ENCODE measurements at regions not wholly inside any gene's neighbourhood (a gene's known extent, or its start where the extent isn't known, plus 50 kb on each side); places are given as distances from the start of the nearest gene placed in this dataset.
"Not testable (repeated sequence)": the region's sequence is repeated elsewhere in the genome, so short reads cannot be mapped to it uniquely, and the experiment has no call there.

DNA sequence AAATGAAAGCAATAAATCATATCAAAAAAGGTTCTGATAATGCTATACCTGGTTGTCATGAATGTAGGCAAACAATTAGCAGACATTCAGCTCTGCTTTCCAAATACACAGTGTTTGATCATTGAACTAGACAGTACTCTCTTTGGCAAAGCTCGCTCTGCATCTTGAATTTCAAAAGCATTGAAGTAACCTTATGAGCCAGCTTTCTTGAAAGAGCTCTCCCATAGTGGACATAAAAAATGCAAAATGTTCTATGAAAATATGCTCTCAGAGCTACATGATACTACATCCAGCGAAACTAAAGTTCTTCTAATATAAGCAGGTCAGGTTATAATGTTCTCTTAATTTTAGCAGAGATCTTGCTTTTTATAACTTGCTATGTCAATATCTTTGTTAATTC lies 533.4 kb downstream of the CSNK1G3 start:
- no peak for DNase-seq

DNA sequence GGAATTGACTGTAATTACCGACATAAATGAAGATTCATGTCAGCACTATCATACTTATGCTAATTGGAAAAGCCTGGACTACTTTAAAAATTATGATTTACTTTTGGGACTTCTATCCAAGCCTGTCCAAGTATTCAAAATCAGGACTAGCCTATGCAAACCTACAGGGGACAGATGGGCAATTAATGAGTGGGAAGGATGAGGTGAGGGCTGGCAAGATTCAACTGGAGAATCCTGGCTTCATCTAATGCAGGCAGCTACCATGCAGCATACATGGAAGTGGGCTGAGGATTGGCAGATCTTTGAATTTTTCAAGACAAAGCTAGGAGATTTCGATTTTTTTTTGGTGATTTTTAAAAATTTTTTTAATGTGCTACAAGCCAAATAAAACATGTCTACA lies 532.6 kb downstream of the CSNK1G3 start:
- DNase-seq = peak in 1 of 2 experiments; percentile 15

DNA sequence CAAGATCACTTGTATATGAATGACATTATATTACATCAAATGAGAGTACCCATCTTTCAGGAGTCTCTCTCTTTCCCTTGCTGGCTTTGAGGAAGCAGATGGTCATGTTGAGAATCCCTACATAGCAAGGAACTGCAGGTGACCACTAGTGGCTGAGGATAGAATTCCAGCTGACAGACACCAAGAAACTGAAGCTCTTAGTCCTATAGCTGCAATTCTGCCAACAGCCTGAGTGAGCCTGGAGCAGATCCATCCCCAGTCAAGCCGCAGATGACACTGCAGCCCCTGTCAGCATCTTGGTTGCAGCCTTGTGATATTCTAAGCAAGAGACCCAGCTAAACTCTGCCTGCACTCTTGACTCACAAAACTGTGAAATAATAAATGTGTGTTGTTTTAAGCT lies 531.5 kb downstream of the CSNK1G3 start:
- peak; percentile 56 to 70 for DNase-seq

DNA sequence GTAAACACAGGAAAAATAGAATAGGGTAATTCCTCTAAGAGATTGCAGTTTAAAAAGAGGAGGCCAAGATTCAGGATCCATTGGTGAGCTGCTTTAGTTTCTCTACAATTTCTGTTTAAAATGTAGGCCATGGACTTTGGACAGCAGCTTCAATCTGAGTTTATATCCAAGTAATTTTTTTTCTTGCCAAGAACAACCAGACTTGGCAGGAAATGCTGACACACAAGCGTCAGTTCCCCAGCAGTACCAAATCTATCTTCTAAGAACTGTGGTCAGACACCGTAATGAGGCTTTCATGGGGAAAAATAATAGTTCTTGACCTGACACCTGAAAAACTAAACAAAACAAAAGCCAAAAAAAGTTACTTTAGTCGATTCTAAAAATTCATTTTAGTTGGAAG lies 528.8 kb downstream of the CSNK1G3 start:
- DNase-seq = no peak

DNA sequence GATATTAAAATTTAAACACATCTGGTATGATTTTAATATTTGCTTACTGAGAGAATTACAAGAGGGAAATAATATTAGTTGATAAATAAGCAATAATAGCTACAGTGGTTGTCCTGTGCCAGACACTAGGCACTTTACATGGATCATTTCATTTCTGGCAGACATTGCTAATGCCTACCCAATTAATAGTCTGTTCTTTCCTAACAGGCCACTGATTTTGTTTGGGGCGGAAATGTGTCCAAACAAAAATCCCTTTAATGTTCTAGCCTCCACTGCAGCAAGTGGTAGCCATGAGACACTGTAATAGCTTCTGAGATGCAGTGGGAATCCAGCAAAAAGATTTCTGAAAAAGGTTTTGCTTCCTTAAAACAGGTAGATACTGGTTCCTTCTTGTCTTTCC lies 527.4 kb downstream of the CSNK1G3 start:
- no peak for DNase-seq

DNA sequence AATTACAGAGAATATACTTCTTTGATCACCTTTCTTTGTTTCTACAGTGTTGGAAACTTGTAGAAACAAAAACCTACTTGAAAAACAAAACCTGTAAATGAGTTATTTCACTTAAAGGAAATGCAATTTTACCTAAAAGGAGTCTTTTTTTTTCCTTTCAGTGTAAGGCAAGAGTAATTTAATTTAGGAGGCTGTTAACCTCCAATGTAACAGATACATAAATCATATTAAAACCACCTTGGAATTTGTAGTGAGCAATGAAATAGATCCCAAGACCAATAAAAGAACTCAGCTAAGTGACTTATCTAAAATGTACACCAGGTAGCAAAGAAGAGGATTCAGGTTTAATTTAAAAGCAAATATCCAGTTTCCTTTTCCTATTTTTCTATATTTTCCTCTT lies 524.8 kb downstream of the CSNK1G3 start:
- no peak for DNase-seq

DNA sequence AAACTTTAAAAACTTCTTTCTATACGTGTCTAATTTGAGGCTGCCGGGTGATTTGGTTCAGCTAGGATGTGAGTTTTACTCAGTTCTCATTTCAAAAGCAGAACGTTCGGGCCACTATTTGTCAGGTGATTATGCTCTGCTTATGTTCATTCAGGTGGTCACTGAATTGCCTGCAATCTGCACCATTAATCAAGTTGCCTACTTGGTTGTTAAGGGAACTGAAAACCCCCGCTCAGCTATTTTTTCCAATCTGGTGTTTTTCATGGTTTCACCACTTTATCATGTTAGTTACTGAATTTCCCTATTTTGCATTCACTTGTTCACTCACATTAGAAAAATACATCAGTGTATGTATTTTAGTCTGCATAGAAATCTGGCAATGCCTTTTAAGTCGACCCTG lies 523.0 kb downstream of the CSNK1G3 start:
- DNase-seq = no peak

DNA sequence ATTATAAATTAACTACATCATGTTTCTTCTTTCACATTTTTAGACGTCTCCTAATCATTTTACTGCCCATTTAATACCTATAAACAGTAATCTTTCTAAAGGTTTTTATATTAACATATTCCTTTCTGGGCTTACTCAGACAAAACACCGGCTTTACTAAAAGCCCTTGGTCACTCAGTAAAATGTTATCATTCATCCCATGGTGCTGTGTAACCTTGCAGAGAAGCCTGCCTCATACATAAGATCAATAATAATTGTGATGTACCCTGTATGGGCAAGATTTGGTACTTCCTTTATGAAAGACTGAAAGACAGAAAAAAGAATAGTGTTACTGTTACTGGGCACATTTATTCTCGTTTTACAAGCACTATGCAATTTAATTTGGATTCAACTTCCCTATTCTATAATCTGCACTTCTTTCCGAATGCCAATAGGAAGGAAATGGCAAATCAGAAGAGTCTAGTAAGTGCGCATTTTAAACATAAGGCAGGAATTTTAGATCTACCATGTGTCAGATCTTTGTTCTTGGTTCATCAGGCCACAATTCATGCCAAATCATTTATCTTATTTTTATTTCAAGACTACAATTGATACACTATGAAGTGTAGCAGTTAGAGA lies 522.2 kb downstream of the CSNK1G3 start:
- no peak for DNase-seq

DNA sequence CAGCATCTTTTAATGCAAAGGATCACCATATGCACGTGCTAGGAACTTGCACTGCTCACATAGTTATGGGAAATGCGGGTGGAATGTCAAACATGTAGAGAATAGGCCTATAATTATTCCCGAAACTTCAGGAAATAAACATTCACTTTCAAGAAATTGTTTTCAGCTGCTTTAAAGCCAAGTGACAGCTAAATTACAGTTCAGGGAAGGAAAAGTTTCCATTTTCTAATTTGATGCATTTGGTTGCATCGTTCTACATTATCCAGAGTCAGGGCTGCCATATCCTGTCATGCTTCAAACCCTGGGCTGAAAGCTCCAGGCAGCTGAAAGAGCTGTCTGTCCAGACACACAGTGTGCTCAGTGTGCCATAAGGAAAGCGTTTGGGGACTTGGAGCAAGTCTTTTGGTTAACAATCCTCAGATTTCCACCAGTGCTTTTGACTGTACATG lies 518.1 kb downstream of the CSNK1G3 start:
- DNase-seq = no peak

DNA sequence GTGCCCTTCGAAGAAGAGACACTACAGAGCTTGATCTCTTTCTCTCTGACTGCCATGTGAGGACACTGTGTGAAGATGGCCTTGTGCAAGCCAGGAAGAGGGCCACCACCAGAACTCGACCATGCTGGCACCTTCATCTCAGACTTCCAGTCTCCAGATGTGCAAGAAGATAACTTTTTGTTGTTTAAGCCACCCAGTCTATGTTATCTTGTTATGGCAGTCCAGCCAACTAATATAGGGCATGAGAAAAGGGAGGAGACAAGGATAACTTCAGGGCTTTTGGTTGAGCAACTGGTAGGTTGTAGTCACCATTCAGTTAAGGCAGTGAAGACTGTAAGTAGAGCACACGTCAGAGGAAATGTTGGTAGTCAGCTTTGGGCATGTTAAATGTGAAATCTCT lies 515.5 kb downstream of the CSNK1G3 start:
- no peak for DNase-seq

DNA sequence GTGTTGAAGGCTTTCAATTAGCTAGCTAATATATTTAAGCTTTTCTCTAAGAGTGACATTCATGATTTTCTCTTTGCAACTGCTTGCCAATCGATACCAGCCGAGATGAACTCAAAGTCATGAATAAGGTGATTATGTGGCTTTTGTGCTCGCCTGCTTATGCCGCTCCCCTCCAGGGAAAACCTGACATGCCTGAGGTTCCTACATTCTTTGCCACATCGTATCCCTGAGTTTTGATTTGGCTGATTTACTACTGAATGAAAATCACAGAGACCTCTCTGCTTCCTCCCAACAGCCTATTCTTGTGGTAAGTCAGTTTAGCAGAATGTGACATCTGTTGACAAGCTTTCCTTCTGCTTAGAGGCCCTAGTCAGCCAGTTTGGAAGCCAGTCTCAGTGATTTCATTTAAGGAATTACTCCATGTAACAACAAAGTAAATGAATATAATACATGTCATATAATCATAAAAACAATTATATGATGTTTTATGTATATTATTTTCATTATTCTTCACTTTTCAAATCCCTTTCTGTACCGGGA lies 513.4 kb downstream of the CSNK1G3 start:
- DNase-seq = no peak

DNA sequence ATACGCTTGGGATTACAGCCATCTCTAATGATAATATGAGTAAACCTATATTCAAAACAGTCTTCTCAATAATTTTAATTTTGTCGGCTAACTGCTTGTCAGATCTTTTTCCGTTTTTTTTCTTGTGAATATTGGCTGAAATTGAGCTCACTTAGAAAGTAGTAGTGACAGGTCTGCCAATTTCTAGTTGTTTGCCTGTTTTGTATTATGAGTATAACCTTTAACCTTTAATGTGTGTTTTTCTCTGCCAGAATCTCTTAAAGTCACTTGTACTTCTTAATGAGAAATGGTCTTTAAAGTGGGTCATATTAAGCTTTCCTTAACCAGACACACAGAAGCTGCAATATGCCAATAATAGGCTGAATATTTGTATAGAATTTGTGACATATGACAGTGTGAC lies 511.0 kb downstream of the CSNK1G3 start:
- no peak for DNase-seq

DNA sequence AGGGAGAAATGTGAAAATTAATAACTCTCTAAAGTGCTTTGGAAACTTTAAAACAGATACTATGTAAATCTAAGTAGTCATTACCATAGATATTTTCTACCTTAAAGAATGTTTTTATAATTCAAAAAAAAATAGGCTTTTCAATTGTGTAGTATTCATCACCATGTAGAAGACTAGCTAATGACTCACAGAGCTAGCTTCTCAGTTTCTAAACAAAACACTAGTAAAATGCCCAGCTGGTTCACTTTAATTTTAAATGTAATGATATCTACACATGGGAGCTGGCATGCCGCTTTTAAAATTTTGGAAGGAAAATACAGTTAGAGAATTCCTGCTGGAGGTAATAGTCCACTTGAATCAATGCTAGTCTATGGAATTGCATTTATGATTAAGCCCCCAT lies 509.8 kb downstream of the CSNK1G3 start:
- DNase-seq = no peak

DNA sequence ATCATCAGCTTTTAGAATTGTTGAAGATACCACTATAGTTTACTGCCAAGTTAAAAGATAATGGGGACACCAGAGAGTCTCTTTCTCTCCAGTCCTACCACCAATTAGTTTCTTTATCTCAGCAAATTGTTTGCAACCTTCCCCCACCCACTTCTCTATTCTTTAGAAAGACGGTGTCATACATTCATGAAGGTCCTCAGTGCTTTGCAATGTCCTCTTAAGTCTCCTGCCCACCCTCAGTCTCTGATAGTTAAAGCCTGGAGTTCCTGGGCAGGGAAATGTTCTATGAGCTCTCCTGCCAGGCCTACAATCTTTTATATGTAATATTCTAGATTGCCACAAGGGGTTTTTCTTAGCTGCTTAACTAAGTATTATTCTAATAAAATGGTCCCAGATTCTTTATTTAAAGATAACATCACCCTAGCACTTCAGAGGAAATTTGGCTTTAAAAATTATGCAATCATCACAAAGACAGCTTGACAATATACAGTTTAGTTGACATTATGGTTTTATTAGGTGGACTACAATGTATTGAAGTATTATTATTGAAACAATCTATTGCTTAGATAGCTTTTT lies 509.2 kb downstream of the CSNK1G3 start:
- no peak for DNase-seq

DNA sequence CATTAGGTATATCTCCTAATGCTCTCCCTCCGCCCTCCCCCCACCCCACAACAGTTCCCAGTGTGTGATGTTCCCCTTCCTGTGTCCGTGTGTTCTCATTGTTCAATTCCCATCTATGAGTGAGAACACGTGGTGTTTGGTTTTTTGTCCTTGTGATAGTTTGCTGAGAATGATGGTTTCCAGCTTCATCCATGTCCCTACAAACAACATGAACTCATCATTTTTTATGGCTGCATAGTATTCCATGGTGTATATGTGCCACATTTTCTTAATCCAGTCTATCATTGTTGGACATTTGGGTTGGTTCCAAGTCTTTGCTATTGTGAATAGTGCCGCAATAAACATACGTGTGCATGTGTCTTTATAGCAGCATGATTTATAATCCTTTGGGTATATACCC lies 505.3 kb downstream of the CSNK1G3 start:
- not testable (repeated sequence) for DNase-seq

DNA sequence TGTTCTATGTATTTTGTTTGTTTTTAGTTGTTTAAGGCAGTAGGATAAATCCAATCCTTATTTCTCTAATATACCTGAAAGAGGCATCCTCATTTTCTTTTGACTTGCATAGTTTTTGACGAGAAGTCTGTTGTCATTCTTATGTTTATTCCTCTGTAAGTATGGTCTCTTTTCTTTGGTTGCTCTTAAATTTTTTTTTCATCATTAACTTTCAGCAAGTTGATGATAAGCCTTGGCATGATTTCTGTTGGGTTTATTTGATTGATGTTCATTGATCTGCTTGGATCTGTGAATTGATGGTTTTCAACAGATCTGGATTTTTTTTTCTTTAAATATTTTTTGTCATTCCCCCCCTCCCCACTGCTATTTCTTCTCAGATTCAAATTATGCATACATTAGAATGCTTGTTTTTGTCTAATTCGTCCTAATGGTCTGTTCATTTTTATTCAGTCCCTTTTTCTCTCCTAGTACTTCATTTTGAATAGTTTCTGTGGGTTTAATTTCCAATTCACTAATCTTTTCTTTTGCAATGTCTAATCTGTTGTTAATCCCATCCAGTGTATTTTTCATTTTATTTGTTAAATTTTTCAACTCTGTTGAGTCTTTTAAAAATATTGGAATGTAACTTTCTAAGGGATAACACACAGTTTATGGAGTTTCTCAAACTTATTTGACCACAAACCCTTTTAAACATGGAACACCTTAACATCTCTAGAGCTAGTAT lies 495.9 kb downstream of the CSNK1G3 start:
- no peak for DNase-seq

DNA sequence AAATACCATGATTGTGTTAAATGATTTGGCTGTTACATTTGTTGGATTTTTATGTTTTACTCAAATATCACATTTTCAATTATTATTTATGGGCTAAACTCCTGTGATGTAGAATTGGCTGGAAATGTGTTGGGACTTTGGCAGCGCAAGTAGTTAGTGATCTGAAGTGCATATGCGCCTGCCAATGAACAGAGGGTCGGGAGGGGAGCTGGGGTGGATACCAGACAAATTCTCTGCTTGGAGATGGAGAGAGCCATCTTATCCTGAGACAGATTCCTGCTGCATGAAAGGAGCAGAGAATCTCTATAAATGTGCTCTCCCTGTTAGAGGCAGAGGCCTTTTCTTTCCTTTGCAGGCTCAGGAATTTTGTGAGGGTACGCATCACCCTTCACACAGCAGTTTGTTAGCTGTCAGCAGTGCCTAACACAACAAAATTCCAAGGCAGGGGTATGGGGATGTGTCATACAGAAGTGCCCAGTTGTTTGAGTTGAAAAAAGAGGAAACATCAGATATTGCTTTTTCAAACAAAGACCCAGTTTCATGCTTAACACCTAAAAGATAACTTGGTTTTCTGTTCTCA lies 489.1 kb downstream of the CSNK1G3 start:
- DNase-seq = no peak

DNA sequence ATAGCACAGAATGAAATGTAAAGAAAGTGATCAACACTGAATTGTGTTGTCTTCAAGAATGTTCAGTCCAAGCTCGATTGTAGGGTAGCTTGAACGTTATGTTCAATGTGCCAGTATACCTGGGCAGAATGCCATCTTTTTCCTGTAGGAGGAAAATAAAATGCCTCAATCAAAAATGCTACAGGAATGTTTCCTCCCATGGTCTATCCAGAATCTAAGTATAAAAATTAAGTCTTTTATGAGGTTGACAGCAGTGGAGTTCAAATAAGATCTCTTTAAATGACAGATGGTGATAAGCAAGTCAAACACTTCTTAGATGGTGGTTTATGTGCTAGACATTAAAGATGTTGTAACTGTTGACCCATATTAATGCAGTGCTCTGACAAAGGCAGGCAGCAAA lies 488.6 kb downstream of the CSNK1G3 start:
- peak in 1 of 2 experiments; percentile 9 for DNase-seq

DNA sequence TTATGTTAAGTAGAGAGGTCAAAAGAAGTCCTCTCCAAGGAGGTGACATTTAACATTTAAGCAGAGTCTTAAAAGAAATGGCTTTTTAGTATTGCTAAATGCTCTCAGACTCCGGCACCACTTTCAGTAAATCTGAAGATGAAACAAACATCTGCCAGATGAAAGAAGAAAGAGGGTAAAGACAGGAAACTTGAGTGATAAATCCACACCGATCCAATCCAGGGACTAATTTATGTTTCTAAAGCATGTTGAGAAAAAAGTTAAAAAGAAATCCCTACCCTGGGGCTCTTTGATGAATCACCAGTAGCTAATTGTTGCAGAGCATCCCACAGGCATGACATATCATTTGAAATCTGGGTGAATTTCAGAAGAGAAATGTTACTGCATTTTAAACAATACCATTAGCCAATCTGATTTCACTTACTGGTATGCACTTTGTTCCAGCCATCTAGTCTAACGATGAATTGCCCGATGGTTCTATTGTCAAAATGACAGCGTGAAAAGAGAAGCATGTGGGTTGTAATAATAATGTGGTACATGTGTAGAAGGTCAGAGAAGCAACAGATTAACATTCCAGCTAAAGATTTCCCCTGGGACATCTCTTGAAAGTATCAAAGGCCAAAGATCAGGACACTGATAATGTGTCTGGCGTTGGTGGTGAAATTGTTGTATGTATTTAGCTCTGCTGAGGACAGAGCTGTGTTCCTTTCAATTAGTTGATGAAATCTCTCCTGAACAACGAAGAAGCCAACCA lies 485.7 kb downstream of the CSNK1G3 start:
- no peak for DNase-seq

DNA sequence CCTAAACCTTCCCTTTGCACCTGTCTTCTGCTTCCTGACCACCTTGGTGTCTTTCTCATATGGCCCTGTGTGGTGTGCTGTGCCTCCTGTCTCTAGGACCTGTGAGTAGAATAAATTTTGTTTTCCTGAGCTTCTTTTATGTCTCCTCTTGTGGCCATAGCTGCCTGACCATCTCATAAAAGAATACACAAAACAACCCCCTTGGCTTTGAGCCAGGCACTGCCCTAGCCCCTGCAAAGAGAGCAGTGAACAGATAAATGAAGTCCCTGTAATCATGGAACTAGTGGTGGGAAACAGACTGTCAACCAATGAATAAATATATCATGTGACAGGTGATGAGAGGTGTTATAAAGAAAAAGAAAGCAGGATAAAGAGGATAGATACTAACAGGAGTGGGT lies 485.1 kb downstream of the CSNK1G3 start:
- no peak for DNase-seq

DNA sequence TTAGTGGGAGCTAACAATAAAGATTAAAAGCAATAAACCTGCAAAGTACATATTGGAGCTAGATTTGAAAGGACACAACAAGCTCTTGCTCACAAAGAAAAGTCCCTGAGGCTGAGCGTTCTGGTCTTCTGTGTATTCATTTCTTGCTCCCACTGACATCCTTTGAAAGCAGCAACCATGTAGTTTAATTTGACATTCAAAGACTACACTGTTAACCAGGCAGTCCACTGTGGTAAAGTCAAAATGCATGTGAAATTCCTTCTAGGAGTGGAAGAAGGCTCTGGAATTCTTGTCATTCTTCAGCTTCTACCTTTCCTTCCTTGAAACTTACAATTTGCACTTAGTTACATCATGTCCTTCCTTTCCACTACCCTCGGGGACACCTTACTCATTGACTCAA lies 480.7 kb downstream of the CSNK1G3 start:
- DNase-seq = no peak

DNA sequence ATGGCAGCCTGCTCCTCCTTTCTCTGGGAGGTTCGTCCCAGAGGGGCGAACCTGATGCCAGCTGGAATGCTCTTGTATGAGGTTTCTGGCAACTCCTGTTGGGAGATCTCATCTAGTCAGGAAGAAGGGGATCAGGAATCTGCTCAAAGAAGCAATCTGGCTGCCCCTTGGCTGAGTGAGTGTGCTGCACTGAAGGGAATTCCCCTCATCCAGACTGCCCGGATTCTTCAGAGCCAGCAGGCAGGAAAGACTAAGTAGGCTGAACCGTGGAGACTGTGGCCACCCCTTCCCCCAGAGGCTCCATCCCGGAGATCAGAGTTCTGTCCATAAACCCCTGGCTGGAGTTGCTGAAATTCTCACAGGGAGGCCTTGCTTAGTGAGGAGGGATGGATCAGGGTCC lies 476.0 kb downstream of the CSNK1G3 start:
- DNase-seq = no peak

DNA sequence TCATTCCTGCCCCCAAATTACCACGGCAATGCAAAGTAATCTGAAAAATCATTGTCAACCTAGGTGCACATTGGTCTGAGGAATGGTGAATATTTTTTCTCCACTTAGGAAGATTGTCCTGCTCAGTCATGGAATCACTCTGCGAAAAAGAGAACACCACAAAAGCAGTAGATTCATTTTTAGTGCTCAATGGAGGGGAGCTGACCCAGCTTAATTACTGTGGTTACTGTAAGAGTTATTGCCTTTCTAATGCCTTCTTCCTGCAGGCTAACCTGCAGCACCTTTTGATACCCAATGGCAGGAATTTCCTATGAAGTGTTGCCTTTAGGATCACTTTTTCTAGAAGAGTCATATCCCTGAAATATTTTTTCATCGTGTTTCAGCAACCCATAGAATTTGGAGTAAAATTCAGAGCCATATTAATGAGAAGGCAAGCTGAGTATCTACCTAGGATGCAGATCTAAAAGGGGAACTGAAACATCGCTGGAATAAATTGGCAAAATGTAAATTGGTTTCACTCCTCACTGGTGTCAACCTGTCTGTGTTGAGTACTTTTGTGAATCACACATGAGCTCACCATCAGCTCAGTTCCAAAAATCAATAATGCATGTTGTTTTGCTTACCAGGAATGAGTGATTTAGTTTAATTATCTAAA lies 464.5 kb downstream of the CSNK1G3 start:
- DNase-seq = no peak
